ENCODE measurements at regions not wholly inside any gene's neighbourhood (a gene's known extent, or its start where the extent isn't known, plus 50 kb on each side); places are given as distances from the start of the nearest gene placed in this dataset.

DNA sequence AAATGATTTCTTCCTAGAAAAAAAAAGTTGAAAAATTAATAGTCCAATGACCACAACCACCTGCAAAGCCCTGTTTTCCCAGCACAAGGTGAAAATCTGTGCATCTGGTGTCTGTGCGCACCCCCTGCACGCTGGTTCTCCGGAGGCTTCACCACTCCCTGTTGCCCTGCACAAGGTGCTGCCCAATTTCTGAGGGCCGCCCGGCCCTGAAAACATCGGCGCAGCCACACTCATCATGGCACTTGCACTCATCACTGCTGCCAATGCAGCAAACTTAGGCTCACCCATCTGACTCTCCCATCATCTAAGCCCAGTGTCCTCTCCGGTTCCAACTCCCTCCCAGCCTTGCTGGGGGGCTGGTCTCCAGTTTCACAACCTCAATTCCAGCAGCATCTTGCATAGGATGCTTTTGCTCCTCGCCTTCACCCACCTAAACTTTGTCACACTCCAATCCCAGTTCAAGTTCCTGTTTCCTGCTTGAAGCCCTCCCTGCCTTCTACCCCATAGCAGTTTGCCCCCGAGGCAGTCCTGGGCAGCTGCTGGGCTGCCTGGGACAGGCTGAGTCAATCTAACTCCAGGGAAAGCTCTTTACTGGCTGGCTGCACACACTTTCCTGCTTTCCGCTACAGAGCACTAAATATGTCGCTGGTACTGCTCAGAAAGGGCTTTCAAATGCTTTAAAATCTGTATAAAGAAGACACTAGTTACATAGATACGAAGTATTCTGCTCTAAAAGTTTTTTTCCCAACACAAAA lies 522.5 kb upstream of the ID2 start:
- no peak for FAIRE-seq
- no peak for DNase-seq (ENCODE audit: insufficient read length, low spot score)
- no peak for TF ChIP-seq SPI1 (IDR thresholded peaks at IDR 0.05; ENCODE audit: low read depth, low read length)
- TF ChIP-seq POLR2A (IDR thresholded peaks at IDR 0.05; ENCODE audit: low read depth, low read length) = no peak
- no peak for TF ChIP-seq TAF1 (IDR thresholded peaks at IDR 0.05; ENCODE audit: low read depth, low read length)
- TF ChIP-seq PAX5 (IDR thresholded peaks at IDR 0.05; ENCODE audit: insufficient read depth, low read length, severe bottlenecking) = no peak
- TF ChIP-seq POU2F2 (IDR thresholded peaks at IDR 0.05; ENCODE audit: low read depth, low read length) = no peak
- TF ChIP-seq POLR2AphosphoS5 (IDR thresholded peaks at IDR 0.05; ENCODE audit: low read depth, low read length) = no peak

GRCh38 chr2:8159966-8160603 lies 521.8 kb upstream of the ID2 start:
- DNase-seq (ENCODE audit: insufficient read length, low spot score) (no peak), FAIRE-seq (peak; percentile 70)
- TF ChIP-seq SPI1 (IDR thresholded peaks at IDR 0.05; ENCODE audit: low read depth, low read length) (peak; percentile 82), TAF1 (IDR thresholded peaks at IDR 0.05; ENCODE audit: low read depth, low read length) (no peak)

- DNase-seq (ENCODE audit: insufficient read length, low spot score) (no peak), FAIRE-seq (no peak)
- no peak for TF ChIP-seq POLR2AphosphoS5 (IDR thresholded peaks at IDR 0.05; ENCODE audit: low read depth, low read length)
- no peak for TF ChIP-seq POU2F2 (IDR thresholded peaks at IDR 0.05; ENCODE audit: low read depth, low read length)
- TF ChIP-seq POLR2A (IDR thresholded peaks at IDR 0.05; ENCODE audit: low read depth, low read length) = no peak
- TF ChIP-seq PAX5 (IDR thresholded peaks at IDR 0.05; ENCODE audit: insufficient read depth, low read length, severe bottlenecking) = no peak
- no peak for TF ChIP-seq TAF1 (IDR thresholded peaks at IDR 0.05; ENCODE audit: low read depth, low read length)
- no peak; the same call in 1 of the 2 replicates for TF ChIP-seq SPI1 (IDR thresholded peaks at IDR 0.05; ENCODE audit: low read depth, low read length)
Measured at GRCh38 chr2:8160959-8161358, 520.9 kb upstream of the ID2 start.

DNA sequence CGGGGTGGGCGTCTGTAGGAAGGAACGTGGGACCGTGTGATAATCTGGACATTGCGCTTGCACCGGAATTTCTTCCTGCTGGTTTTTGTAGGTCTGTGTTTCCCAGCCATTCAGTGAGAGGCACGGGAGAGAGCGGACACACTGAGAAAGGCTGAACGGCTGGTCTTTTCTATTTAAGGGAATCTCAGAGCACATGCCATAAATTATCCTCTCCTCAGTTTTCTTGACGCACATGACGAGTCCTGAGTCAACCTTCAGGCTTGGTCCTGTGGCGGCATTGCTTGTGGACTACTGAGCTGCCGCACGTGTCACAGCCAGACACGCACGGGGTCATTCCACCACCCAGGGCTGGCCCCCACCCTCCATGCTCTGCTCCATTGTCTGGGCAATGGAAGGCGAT lies 519.3 kb upstream of the ID2 start:
- DNase-seq (ENCODE audit: insufficient read length, low spot score) = no peak
- no peak for FAIRE-seq
- TF ChIP-seq POU2F2 (IDR thresholded peaks at IDR 0.05; ENCODE audit: low read depth, low read length) (no peak), POLR2AphosphoS5 (IDR thresholded peaks at IDR 0.05; ENCODE audit: low read depth, low read length) (no peak), SPI1 (IDR thresholded peaks at IDR 0.05; ENCODE audit: low read depth, low read length) (no peak), PAX5 (IDR thresholded peaks at IDR 0.05; ENCODE audit: insufficient read depth, low read length, severe bottlenecking) (no peak), TAF1 (IDR thresholded peaks at IDR 0.05; ENCODE audit: low read depth, low read length) (no peak), POLR2A (IDR thresholded peaks at IDR 0.05; ENCODE audit: low read depth, low read length) (no peak)

DNA sequence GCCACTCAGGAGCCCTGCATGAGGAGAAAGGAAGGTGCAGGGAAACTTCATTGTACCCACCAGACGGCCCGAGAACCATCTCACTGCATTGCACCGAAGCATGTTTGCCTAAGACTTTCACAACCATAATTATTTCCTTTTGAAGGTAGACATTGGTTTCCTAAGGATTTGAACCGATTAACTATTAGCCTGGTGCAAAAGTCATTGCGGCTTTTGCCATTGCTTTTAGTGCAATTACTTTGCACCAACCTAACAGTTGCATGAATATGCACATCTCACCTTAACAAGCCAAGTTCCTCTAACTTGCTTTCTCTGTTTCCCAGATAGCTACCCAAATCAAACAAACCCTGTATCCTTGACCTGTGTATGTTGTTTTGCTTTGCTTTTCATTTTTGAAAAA lies 516.3 kb upstream of the ID2 start:
- TF ChIP-seq POLR2A (IDR thresholded peaks at IDR 0.05; ENCODE audit: low read depth, low read length) (no peak), PAX5 (IDR thresholded peaks at IDR 0.05; ENCODE audit: insufficient read depth, low read length, severe bottlenecking) (no peak), POLR2AphosphoS5 (IDR thresholded peaks at IDR 0.05; ENCODE audit: low read depth, low read length) (no peak), SPI1 (IDR thresholded peaks at IDR 0.05; ENCODE audit: low read depth, low read length) (no peak), TAF1 (IDR thresholded peaks at IDR 0.05; ENCODE audit: low read depth, low read length) (no peak), POU2F2 (IDR thresholded peaks at IDR 0.05; ENCODE audit: low read depth, low read length) (no peak)
- no peak for FAIRE-seq
- no peak for DNase-seq (ENCODE audit: insufficient read length, low spot score)

DNA sequence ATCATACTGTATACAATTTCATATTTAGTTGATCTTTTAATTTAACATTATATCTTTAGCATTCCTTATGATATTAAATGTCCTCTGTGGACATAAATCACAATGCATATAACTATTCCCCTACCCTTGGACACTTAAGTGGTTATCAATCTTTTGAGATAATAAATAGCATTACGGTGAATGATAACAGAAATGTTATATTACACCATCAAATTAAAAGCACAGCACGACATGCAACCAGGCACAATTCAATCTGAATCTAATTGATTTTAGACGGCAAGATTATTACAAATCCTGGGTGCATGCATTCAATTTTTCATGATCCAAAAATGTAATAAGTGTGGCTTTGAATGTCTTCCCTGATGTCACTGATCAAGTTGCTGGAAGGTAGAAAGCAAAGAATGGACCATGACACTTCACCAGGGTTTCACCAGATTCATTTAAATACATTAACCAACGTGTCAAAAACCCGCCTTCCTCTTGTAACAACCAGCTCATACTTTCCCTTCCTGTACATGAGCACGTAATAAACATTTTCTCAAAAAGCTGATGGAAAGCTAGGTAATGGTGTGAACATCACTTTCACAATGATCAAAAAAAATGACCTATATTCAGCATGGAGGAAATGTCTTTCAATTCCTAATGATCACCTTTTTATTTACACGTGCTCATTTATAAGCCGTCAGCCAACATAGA lies 513.7 kb upstream of the ID2 start:
- FAIRE-seq (no peak), DNase-seq (ENCODE audit: insufficient read length, low spot score) (no peak)
- TF ChIP-seq POLR2A (IDR thresholded peaks at IDR 0.05; ENCODE audit: low read depth, low read length) (no peak), POLR2AphosphoS5 (IDR thresholded peaks at IDR 0.05; ENCODE audit: low read depth, low read length) (no peak), TAF1 (IDR thresholded peaks at IDR 0.05; ENCODE audit: low read depth, low read length) (no peak), SPI1 (IDR thresholded peaks at IDR 0.05; ENCODE audit: low read depth, low read length) (no peak), POU2F2 (IDR thresholded peaks at IDR 0.05; ENCODE audit: low read depth, low read length) (no peak), PAX5 (IDR thresholded peaks at IDR 0.05; ENCODE audit: insufficient read depth, low read length, severe bottlenecking) (no peak)

GRCh38 chr2:8168876-8169424 lies 512.9 kb upstream of the ID2 start:
- TF ChIP-seq POU2F2 (IDR thresholded peaks at IDR 0.05; ENCODE audit: low read depth, low read length) (no peak), SPI1 (IDR thresholded peaks at IDR 0.05; ENCODE audit: low read depth, low read length) (no peak), TAF1 (IDR thresholded peaks at IDR 0.05; ENCODE audit: low read depth, low read length) (no peak), PAX5 (IDR thresholded peaks at IDR 0.05; ENCODE audit: insufficient read depth, low read length, severe bottlenecking) (no peak), POLR2AphosphoS5 (IDR thresholded peaks at IDR 0.05; ENCODE audit: low read depth, low read length) (no peak), POLR2A (IDR thresholded peaks at IDR 0.05; ENCODE audit: low read depth, low read length) (no peak)
- FAIRE-seq (no peak), DNase-seq (ENCODE audit: insufficient read length, low spot score) (no peak)

DNA sequence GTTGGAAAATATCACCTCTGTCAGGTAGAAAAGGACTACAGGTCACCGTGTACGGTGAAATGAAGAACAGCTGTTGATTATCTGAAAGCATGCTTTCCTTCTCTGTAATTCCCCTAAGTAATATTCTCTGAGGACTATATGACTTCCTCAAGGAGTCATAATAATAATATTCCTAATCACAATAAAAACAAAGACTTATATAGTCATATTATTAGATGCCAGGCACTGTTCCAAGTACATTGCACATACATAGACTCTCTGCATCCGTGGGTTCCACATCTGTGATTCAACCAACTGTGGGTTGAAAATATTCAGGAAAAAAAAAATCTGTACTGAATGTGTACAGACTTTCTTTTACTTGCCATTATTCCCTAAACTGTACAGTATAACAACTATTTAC lies 512.4 kb upstream of the ID2 start:
- DNase-seq (ENCODE audit: insufficient read length, low spot score) (no peak), FAIRE-seq (no peak)
- TF ChIP-seq POLR2A (IDR thresholded peaks at IDR 0.05; ENCODE audit: low read depth, low read length) = no peak
- no peak for TF ChIP-seq SPI1 (IDR thresholded peaks at IDR 0.05; ENCODE audit: low read depth, low read length)
- no peak for TF ChIP-seq PAX5 (IDR thresholded peaks at IDR 0.05; ENCODE audit: insufficient read depth, low read length, severe bottlenecking)
- no peak for TF ChIP-seq POU2F2 (IDR thresholded peaks at IDR 0.05; ENCODE audit: low read depth, low read length)
- no peak for TF ChIP-seq POLR2AphosphoS5 (IDR thresholded peaks at IDR 0.05; ENCODE audit: low read depth, low read length)
- no peak for TF ChIP-seq TAF1 (IDR thresholded peaks at IDR 0.05; ENCODE audit: low read depth, low read length)

Data from GM12891 (cell line).